Activated T-cell treated with anti-CD3 and anti-CD28 coated beads for 4 hours (primary cell): ENCODE measurements at regions not wholly inside any gene's neighbourhood (a gene's known extent, or its start where the extent isn't known, plus 50 kb on each side); places are given as distances from the start of the nearest gene placed in this dataset.
"Not testable (repeated sequence)": the region's sequence is repeated elsewhere in the genome, so short reads cannot be mapped to it uniquely, and the experiment has no call there.

ENCODE experiments used
- DNase-seq: peaks from one replicate; pipeline ENCODE4 v3.0.0-alpha.2; 2020

DNA sequence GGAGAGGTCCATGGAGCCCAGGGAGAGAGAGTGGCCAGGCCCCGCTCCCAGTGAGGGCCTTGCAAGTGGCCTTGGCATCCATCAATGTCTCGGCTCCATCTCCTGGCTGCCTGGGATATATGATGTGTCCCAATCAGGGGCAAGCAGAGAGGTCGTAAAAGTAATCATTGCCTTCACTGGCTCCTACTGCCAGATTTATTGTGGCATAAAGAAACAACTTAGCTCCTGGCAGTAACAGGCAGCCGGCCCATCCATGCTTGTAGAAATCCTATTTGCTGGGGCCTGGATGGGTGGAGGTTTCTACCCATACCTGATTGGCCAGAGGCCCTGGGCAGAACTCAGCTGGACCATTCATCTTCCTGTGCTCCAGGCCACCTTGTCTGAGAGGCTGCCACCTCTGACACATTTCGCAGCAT lies 272.6 kb downstream of the MATN1 start:
- no peak for DNase-seq

- DNase-seq, result no peak
Measured at GRCh38 chr1:30450148-30450817, 273.1 kb downstream of the MATN1 start.

- no peak for DNase-seq
Measured at GRCh38 chr1:30449428-30450147, 273.8 kb downstream of the MATN1 start.

DNA sequence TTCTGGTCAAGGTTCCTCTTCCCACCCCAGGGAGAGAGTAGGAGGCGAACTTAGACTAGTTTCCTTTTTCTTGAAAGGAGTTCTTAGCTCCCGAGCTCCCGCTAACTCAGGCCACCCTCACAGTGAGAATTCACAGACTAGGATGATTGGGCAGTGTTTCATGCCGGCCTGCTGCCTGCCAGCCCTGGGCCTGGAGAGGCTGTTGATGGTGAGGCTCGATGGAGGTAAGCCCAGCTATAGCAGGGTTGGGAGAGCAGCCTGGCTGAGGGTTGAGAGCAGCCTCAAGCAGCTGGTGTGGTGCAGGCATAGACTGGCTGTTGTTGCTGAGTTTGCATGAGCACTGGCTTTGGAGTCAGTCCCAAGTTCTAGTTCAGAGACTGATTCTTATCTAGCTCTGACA lies 274.4 kb downstream of the MATN1 start:
- no peak for DNase-seq

DNA sequence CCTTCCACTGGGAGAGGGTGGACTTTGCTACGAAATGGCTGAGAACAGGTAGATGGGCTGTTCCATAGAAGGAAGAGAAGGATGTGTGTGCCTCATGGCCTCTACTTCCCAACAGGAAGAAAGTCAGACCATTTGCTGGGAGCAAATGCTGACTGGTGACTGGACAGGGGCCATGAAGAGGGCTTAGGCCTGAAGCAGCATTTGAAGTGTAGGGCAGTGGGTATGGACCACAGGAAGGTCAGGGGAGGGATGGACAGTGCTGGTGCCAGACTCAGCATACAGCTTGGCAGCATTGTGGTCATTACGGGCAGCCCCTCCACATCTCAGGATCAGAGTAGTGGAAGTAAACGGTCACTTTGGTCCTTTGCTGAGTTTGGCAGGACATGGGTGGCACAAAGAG lies 275.7 kb downstream of the MATN1 start:
- no peak for DNase-seq

GRCh38 chr1:30447080-30447479 lies 276.3 kb downstream of the MATN1 start:
- no peak for DNase-seq

GRCh38 chr1:30446508-30446907 lies 276.9 kb downstream of the MATN1 start:
- DNase-seq, result no peak

GRCh38 chr1:30446095-30446494 lies 277.3 kb downstream of the MATN1 start:
- DNase-seq, result no peak

GRCh38 chr1:30445449-30445848 lies 277.9 kb downstream of the MATN1 start:
- DNase-seq, result no peak

DNA sequence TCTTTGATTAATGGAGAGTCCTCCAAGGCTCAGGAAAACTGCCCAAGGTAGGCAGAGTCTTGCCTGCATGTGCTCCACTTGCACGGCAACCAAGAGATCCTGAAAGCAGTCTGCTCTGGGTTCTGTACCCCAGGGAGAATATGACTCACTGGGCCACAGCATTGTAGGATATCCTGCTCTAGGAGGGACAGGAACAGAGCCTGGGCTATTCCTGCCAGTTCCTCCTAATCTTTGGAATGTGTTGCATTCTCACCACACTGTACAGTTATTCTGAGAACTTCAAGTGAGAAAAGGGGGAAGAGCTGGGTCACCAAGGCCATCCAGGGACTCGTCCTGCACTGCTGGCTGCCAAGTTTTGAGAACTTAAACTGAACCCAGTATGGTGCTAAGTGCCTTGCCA lies 278.5 kb downstream of the MATN1 start:
- no peak for DNase-seq

DNA sequence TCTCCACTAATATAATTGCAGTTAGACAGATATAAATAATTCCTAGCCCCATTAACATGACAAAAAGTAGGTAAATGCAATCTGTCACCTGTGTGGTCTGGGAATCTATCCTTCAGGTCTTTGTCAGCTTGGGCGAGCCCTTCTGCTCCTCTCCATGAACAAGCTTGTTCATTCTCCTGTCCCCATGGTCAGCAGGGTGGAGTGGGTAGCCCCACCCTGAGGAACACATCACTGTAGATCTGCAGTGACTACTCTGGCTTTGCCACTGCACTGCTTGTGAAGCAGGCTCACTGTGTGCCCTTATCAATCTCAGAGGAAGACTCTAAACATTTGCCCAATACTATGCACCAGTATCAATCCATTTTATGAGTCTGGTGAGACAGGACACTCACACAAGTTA lies 279.0 kb downstream of the MATN1 start:
- no peak for DNase-seq

GRCh38 chr1:30438274-30438673 lies 285.1 kb downstream of the MATN1 start:
- not testable (repeated sequence) for DNase-seq

GRCh38 chr1:30437059-30437576 lies 286.3 kb downstream of the MATN1 start:
- no peak for DNase-seq

DNA sequence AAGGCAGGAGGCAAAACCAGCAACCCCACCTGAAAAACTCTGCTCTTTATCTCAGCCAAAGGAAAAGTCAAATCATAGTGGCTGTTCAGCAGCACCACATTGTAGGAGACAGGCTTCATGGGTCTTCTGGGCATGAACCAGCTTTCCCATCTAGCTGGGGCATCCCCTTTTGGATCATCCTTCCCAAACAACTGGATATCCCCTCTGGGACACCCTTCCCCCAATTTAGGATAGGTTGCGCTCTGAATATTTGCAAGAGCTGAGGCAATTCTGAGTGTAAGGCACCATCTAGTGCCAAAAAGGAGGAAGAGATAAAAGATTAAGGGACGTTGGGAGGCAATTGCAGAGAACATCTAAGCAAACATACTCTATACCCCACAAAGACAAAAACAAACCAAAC lies 295.8 kb downstream of the MATN1 start:
- no peak for DNase-seq

DNA sequence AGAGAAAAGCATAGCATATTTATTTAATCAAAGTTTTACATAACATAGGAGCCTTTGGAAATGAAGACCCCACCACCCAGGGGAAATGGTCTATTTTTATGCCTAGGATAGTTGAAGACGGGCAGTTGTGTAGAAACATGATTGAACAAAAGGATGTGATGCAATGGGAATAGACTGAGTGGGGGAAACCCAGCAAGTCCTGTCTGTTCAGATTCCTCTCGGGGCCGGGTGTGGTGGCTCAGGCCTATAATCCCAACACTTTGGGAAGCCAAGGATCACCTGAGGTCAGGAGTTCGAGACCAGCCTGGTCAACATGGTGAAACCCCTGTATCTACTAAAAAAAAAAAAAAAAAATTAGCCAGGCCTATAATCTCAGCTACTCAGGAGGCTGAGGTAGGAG lies 298.3 kb downstream of the MATN1 start:
- DNase-seq, result no peak

DNA sequence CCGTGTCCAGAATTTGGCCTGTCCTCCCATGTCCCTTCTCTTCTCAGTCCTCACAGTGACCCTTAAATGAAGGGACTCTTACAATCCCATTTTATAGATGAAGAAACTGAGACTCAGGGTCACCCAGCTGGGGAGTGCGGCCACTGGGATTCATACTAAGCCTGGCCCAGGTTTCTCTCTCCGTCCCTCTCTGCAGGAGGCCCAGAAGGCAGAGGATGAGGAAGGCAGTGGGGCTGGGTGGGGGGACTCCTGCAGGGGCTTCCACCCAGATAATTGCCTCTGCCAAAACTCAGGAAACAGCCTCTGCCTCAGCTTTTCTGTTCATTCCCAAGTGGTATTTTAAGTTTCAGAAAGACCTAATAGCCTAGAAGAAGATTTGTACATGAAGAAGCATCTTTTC lies 299.8 kb downstream of the MATN1 start:
- DNase-seq, result no peak

- no peak for DNase-seq
Measured at GRCh38 chr1:30422251-30422650, 301.1 kb downstream of the MATN1 start.

DNA sequence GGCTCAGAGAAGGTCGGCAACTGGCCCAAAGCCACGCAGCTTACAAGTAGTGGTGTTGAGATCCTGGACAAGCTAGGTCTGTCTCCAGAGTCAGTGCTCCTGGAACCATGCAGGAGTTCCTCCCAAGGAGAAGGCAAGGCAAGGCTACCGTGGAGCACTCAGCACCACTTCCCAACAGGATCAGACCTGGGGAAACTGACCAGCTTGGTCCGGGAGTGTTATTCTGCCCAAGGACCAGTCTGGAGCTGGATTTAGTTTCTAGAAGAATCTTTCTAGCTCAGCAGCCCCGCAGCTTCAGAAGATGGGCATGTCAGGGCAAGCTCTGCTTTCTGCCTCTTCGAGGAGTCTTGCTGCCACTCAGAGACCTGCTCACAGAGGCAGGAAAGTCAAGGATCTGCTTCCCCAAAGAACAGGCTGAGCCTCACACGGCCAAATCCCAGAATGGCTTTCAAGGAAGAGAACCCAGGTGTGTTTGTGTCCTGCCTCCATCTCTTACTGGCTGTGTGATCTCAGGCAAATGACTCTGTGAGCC lies 302.8 kb downstream of the MATN1 start:
- no peak for DNase-seq

- no peak for DNase-seq
Measured at GRCh38 chr1:30419831-30420230, 303.6 kb downstream of the MATN1 start.

GRCh38 chr1:30418939-30419720 lies 304.3 kb downstream of the MATN1 start:
- DNase-seq, result no peak

GRCh38 chr1:30418061-30418938 lies 305.1 kb downstream of the MATN1 start:
- no peak for DNase-seq

GRCh38 chr1:30417701-30418046 lies 305.7 kb downstream of the MATN1 start:
- no peak for DNase-seq
